Activated CD8-positive, alpha-beta memory T cell treated with anti-CD3 and anti-CD28 coated beads, Interleukin-2, amount 50 U/mL, for 4 hours (primary cell): ENCODE measurements at regions not wholly inside any gene's neighbourhood (a gene's known extent, or its start where the extent isn't known, plus 50 kb on each side); places are given as distances from the start of the nearest gene placed in this dataset.
"Not testable (repeated sequence)": the region's sequence is repeated elsewhere in the genome, so short reads cannot be mapped to it uniquely, and the experiment has no call there.

Experiments
- DNase-seq: peaks from one replicate; pipeline ENCODE4 v3.0.0-alpha.2; 2020

- DNase-seq = no peak
These were observed 255.5 kb upstream of the SMIM30 start for GRCh38 chr7:113373863-113374262.

- DNase-seq = no peak
These were observed 253.2 kb upstream of the SMIM30 start for GRCh38 chr7:113371416-113372043.

- DNase-seq = no peak
These were observed 252.6 kb upstream of the SMIM30 start for GRCh38 chr7:113370910-113371309.

GRCh38 chr7:113368256-113368655, 249.9 kb upstream of the SMIM30 start:
- no peak for DNase-seq

GRCh38 chr7:113367041-113367586, 248.8 kb upstream of the SMIM30 start:
- DNase-seq = no peak

- no peak for DNase-seq
These were observed 247.8 kb upstream of the SMIM30 start for GRCh38 chr7:113366122-113366521.

GRCh38 chr7:113349339-113349738, 231.0 kb upstream of the SMIM30 start:
- no peak for DNase-seq

GRCh38 chr7:113339661-113340060, 221.3 kb upstream of the SMIM30 start:
- DNase-seq = no peak

GRCh38 chr7:113338071-113338696, 219.8 kb upstream of the SMIM30 start:
- DNase-seq = no peak

- DNase-seq = not testable (repeated sequence)
These were observed 218.5 kb upstream of the SMIM30 start for GRCh38 chr7:113336838-113337237.

GRCh38 chr7:113331155-113331898, 213.0 kb upstream of the SMIM30 start:
- DNase-seq = no peak

GRCh38 chr7:113321201-113321600, 202.8 kb upstream of the SMIM30 start:
- DNase-seq = no peak

GRCh38 chr7:113320419-113320818, 202.1 kb upstream of the SMIM30 start:
- no peak for DNase-seq

GRCh38 chr7:113314594-113314993, 196.2 kb upstream of the SMIM30 start:
- no peak for DNase-seq

GRCh38 chr7:113308399-113308798, 190.0 kb upstream of the SMIM30 start:
- DNase-seq = no peak

GRCh38 chr7:113307147-113307546, 188.8 kb upstream of the SMIM30 start:
- no peak for DNase-seq

- DNase-seq = no peak
These were observed 187.9 kb upstream of the SMIM30 start for GRCh38 chr7:113306302-113306701.

- no peak for DNase-seq
These were observed 185.8 kb upstream of the SMIM30 start for GRCh38 chr7:113304104-113304503.

- not testable (repeated sequence) for DNase-seq
These were observed 185.0 kb upstream of the SMIM30 start for GRCh38 chr7:113303388-113303787.

GRCh38 chr7:113301983-113302382, 183.6 kb upstream of the SMIM30 start:
- no peak for DNase-seq

- DNase-seq = no peak
These were observed 182.8 kb upstream of the SMIM30 start for GRCh38 chr7:113301141-113301540.

- DNase-seq = no peak
These were observed 181.4 kb upstream of the SMIM30 start for GRCh38 chr7:113299748-113300147.

- DNase-seq = no peak
These were observed 180.1 kb upstream of the SMIM30 start for GRCh38 chr7:113298501-113298900.

GRCh38 chr7:113294750-113295149, 176.4 kb upstream of the SMIM30 start:
- DNase-seq = no peak
